ENCODE measurements at regions not wholly inside any gene's neighbourhood (a gene's known extent, or its start where the extent isn't known, plus 50 kb on each side); places are given as distances from the start of the nearest gene placed in this dataset.

DNA sequence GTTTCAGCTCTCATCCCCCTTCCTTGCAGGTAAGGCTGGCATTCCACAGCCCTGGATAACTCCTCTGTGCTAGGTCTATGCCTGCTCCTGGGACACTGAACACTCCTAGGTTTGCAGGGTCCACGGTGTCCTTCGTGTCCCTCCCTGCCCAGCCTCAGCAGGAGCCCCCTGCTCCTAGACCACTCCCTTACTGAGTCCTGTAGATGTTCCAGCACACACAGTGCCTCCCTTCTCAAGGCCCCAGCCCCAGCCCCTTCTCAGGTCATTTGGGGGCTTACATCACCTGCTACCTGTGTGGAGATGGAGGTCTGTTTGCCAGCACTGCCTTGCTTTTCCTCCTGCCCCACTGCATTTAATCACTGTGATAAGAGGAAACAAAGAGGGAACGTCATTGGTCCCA lies 146.4 kb upstream of the TNP1 start:
- Histone ChIP-seq H3K36me3 (ENCODE audit: control insufficient read depth in 2 of 2, insufficient read depth in 2 of 2, low read length in 1 of 2) (no peaks in the 10 kb centered on the region), H3K27ac (ENCODE audit: low read depth in 2 of 2, low read length in 1 of 2) (no peak overlapping the region), H3K27me3 (ENCODE audit: control insufficient read depth in 1 of 2, insufficient read depth in 2 of 2, low read length in 2 of 2) (peaks cover 0 to 2% of the 10 kb centered on the region in 2 donors), H3K9me3 (ENCODE audit: control insufficient read depth in 2 of 2, insufficient read depth in 1 of 2, low read depth in 1 of 2, low read length in 1 of 2) (no peaks in the 10 kb centered on the region), H3K4me3 (ENCODE audit: low read depth in 1 of 2, low read length in 2 of 2) (no peak overlapping the region), H3K4me1 (ENCODE audit: control insufficient read depth in 2 of 2, insufficient read depth in 2 of 2, low read length in 1 of 2) (no peaks in the 10 kb centered on the region)
- WGBS, 2 donors, result 84 to 88% methylated on average over 3 of the region's 3 CpGs

GRCh38 chr2:217004656-217005055 lies 144.8 kb upstream of the TNP1 start:
- no peak overlapping the region for H3K4me3 ChIP-seq (ENCODE audit: low read depth in 1 of 2, low read length in 2 of 2)
- no peak overlapping the region for H3K27ac ChIP-seq (ENCODE audit: low read depth in 2 of 2, low read length in 1 of 2)
- H3K36me3 ChIP-seq (ENCODE audit: control insufficient read depth in 2 of 2, insufficient read depth in 2 of 2, low read length in 1 of 2), result no peaks in the 10 kb centered on the region
- WGBS, 2 donors, result 48 to 59% methylated on average over 3 of the region's 3 CpGs
- no peaks in the 10 kb centered on the region for H3K27me3 ChIP-seq (ENCODE audit: control insufficient read depth in 1 of 2, insufficient read depth in 2 of 2, low read length in 2 of 2)
- no peaks in the 10 kb centered on the region for H3K9me3 ChIP-seq (ENCODE audit: control insufficient read depth in 2 of 2, insufficient read depth in 1 of 2, low read depth in 1 of 2, low read length in 1 of 2)
- no peaks in the 10 kb centered on the region for H3K4me1 ChIP-seq (ENCODE audit: control insufficient read depth in 2 of 2, insufficient read depth in 2 of 2, low read length in 1 of 2)

GRCh38 chr2:217001740-217002139 lies 141.9 kb upstream of the TNP1 start:
- H3K27me3 ChIP-seq (ENCODE audit: control insufficient read depth in 1 of 2, insufficient read depth in 2 of 2, low read length in 2 of 2), result no peaks in the 10 kb centered on the region
- 63 to 78% methylated on average over 2 of the region's 2 CpGs for WGBS, 2 donors
- H3K9me3 ChIP-seq (ENCODE audit: control insufficient read depth in 2 of 2, insufficient read depth in 1 of 2, low read depth in 1 of 2, low read length in 1 of 2), result no peaks in the 10 kb centered on the region
- H3K4me3 ChIP-seq (ENCODE audit: low read depth in 1 of 2, low read length in 2 of 2), result no peak overlapping the region
- H3K36me3 ChIP-seq (ENCODE audit: control insufficient read depth in 2 of 2, insufficient read depth in 2 of 2, low read length in 1 of 2), result no peaks in the 10 kb centered on the region
- H3K27ac ChIP-seq (ENCODE audit: low read depth in 2 of 2, low read length in 1 of 2), result no peak overlapping the region
- no peaks in the 10 kb centered on the region for H3K4me1 ChIP-seq (ENCODE audit: control insufficient read depth in 2 of 2, insufficient read depth in 2 of 2, low read length in 1 of 2)

DNA sequence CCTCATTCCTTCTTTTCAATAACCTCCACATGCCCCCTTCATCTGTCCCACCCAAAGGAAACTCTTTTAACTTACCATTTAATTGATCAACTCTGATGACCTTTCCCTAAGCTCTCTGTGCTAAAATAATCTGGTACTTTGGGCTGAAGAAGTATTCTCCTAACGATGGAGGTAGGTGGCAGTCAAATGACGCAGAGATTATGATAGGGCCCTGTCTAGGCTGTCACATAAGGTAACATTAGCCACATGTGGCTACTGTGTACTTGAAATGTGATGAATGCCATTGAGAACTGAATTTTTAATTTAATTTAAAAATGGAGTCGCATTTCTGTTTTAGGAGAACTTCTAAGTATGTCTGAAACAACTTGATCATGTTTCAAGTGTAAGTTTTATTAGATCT lies 140.5 kb upstream of the TNP1 start:
- Histone ChIP-seq H3K4me1 (ENCODE audit: control insufficient read depth in 2 of 2, insufficient read depth in 2 of 2, low read length in 1 of 2) (no peaks in the 10 kb centered on the region), H3K4me3 (ENCODE audit: low read depth in 1 of 2, low read length in 2 of 2) (no peak overlapping the region), H3K27ac (ENCODE audit: low read depth in 2 of 2, low read length in 1 of 2) (no peak overlapping the region), H3K9me3 (ENCODE audit: control insufficient read depth in 2 of 2, insufficient read depth in 1 of 2, low read depth in 1 of 2, low read length in 1 of 2) (no peaks in the 10 kb centered on the region), H3K27me3 (ENCODE audit: control insufficient read depth in 1 of 2, insufficient read depth in 2 of 2, low read length in 2 of 2) (no peaks in the 10 kb centered on the region), H3K36me3 (ENCODE audit: control insufficient read depth in 2 of 2, insufficient read depth in 2 of 2, low read length in 1 of 2) (no peaks in the 10 kb centered on the region)
- WGBS, 2 donors, result 64 to 87% methylated on average over 3 of the region's 3 CpGs

GRCh38 chr2:216996279-216996845 lies 136.5 kb upstream of the TNP1 start:
- H3K4me1 ChIP-seq (ENCODE audit: control insufficient read depth in 2 of 2, insufficient read depth in 2 of 2, low read length in 1 of 2), result peaks cover 0 to 6% of the 10 kb centered on the region in 2 donors
- H3K36me3 ChIP-seq (ENCODE audit: control insufficient read depth in 2 of 2, insufficient read depth in 2 of 2, low read length in 1 of 2), result no peaks in the 10 kb centered on the region

DNA sequence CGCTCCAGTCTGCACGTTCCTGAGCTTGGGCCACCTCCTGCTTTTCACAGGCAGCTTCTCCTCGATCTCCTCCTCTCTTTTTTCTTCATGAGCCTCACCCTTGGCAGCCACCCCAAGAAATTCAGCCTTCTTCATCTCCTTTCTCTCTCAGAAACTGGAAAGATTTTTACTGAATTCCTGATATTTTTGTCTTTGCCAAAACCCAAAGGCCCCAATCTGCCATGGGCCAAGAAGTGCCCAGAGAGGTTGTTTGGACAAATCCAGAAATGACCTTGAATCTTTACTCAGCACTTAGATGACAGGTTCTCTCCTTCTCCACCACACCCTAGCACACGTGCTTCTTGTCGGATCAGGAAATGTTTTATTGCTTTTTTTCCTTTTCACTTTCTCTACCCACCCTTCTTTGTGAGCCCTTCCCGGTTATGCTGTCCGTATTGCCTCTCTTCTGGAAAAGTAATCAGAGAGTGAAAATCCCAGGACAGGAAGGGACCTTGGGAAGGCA lies 134.5 kb upstream of the TNP1 start:
- Histone ChIP-seq H3K36me3 (ENCODE audit: control insufficient read depth in 2 of 2, insufficient read depth in 2 of 2, low read length in 1 of 2) (no peaks in the 10 kb centered on the region), H3K4me1 (ENCODE audit: control insufficient read depth in 2 of 2, insufficient read depth in 2 of 2, low read length in 1 of 2) (peaks cover 0 to 6% of the 10 kb centered on the region in 2 donors), H3K27ac (ENCODE audit: low read depth in 2 of 2, low read length in 1 of 2) (peak overlapping the region in 1 of 2 donors; percentile 18), H3K27me3 (ENCODE audit: control insufficient read depth in 1 of 2, insufficient read depth in 2 of 2, low read length in 2 of 2) (no peaks in the 10 kb centered on the region), H3K4me3 (ENCODE audit: low read depth in 1 of 2, low read length in 2 of 2) (no peak overlapping the region), H3K9me3 (ENCODE audit: control insufficient read depth in 2 of 2, insufficient read depth in 1 of 2, low read depth in 1 of 2, low read length in 1 of 2) (no peaks in the 10 kb centered on the region)
- 45 to 47% methylated on average over 7 of the region's 7 CpGs for WGBS, 2 donors

More at GRCh38 chr2:216996279-216996845, 136.5 kb upstream of the TNP1 start:
- Histone ChIP-seq H3K27me3 (ENCODE audit: control insufficient read depth in 1 of 2, insufficient read depth in 2 of 2, low read length in 2 of 2) (no peaks in the 10 kb centered on the region), H3K27ac (ENCODE audit: low read depth in 2 of 2, low read length in 1 of 2) (no peak overlapping the region), H3K9me3 (ENCODE audit: control insufficient read depth in 2 of 2, insufficient read depth in 1 of 2, low read depth in 1 of 2, low read length in 1 of 2) (no peaks in the 10 kb centered on the region), H3K4me3 (ENCODE audit: low read depth in 1 of 2, low read length in 2 of 2) (no peak overlapping the region)
- WGBS, 2 donors, result 85 to 92% methylated on average over 8 of the region's 8 CpGs

GRCh38 chr2:216992056-216992675 lies 132.3 kb upstream of the TNP1 start:
- 76 to 87% methylated on average over 3 of the region's 3 CpGs for WGBS, 2 donors
- Histone ChIP-seq H3K36me3 (ENCODE audit: control insufficient read depth in 2 of 2, insufficient read depth in 2 of 2, low read length in 1 of 2) (no peaks in the 10 kb centered on the region), H3K9me3 (ENCODE audit: control insufficient read depth in 2 of 2, insufficient read depth in 1 of 2, low read depth in 1 of 2, low read length in 1 of 2) (no peaks in the 10 kb centered on the region), H3K27me3 (ENCODE audit: control insufficient read depth in 1 of 2, insufficient read depth in 2 of 2, low read length in 2 of 2) (no peaks in the 10 kb centered on the region), H3K4me3 (ENCODE audit: low read depth in 1 of 2, low read length in 2 of 2) (no peak overlapping the region), H3K4me1 (ENCODE audit: control insufficient read depth in 2 of 2, insufficient read depth in 2 of 2, low read length in 1 of 2) (peaks cover 0 to 6% of the 10 kb centered on the region in 2 donors), H3K27ac (ENCODE audit: low read depth in 2 of 2, low read length in 1 of 2) (no peak overlapping the region)

GRCh38 chr2:216991563-216991962 lies 131.7 kb upstream of the TNP1 start:
- H3K4me3 ChIP-seq (ENCODE audit: low read depth in 1 of 2, low read length in 2 of 2), result no peak overlapping the region
- H3K27me3 ChIP-seq (ENCODE audit: control insufficient read depth in 1 of 2, insufficient read depth in 2 of 2, low read length in 2 of 2), result no peaks in the 10 kb centered on the region
- H3K36me3 ChIP-seq (ENCODE audit: control insufficient read depth in 2 of 2, insufficient read depth in 2 of 2, low read length in 1 of 2), result no peaks in the 10 kb centered on the region
- H3K27ac ChIP-seq (ENCODE audit: low read depth in 2 of 2, low read length in 1 of 2), result no peak overlapping the region
- H3K4me1 ChIP-seq (ENCODE audit: control insufficient read depth in 2 of 2, insufficient read depth in 2 of 2, low read length in 1 of 2), result peaks cover 0 to 6% of the 10 kb centered on the region in 2 donors
- WGBS, 2 donors, result 34 to 47% methylated on average over 1 of the region's 1 CpG
- no peaks in the 10 kb centered on the region for H3K9me3 ChIP-seq (ENCODE audit: control insufficient read depth in 2 of 2, insufficient read depth in 1 of 2, low read depth in 1 of 2, low read length in 1 of 2)

DNA sequence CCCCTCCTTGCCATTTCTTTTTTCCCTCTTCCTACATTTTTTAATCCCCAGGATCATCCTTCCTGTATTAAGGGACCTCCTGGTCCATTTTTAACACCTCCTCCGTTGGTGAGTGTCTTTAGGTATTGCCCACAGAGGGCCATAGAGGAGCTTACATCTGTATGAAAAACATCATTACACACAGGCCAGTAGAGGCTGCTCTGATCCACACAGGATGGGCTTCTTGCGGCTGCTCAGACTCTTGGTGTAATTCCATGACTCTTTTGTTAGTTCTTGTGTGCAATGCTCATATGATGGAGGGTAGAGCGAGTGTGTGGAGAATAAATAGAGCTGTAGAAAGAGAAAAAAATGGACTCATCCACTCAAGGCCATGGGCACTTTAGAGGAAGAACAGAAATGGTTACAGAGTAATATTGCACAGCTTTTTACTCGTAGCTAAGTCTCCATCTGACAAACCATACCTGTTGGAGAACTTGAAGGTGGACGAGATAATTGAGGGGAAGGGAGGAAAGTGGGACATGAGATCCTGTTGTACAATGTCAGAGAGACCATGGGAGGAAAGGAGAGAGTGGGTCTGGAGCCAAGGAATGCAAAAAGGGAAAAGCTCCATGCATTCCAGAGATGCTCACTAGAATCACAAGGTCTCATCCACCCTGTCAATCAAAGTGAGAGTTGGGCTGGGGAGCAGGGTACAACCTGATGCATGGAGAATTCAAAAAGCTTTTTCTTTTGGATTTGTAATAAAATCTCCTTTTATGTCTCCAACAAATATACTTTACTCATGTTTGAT lies 129.7 kb upstream of the TNP1 start:
- H3K36me3 ChIP-seq (ENCODE audit: control insufficient read depth in 2 of 2, insufficient read depth in 2 of 2, low read length in 1 of 2), result no peaks in the 10 kb centered on the region
- H3K27me3 ChIP-seq (ENCODE audit: control insufficient read depth in 1 of 2, insufficient read depth in 2 of 2, low read length in 2 of 2), result no peaks in the 10 kb centered on the region
- 81 to 89% methylated on average over 5 of the region's 5 CpGs for WGBS, 2 donors
- H3K4me3 ChIP-seq (ENCODE audit: low read depth in 1 of 2, low read length in 2 of 2), result no peak overlapping the region
- no peaks in the 10 kb centered on the region for H3K9me3 ChIP-seq (ENCODE audit: control insufficient read depth in 2 of 2, insufficient read depth in 1 of 2, low read depth in 1 of 2, low read length in 1 of 2)
- H3K27ac ChIP-seq (ENCODE audit: low read depth in 2 of 2, low read length in 1 of 2), result no peak overlapping the region
- H3K4me1 ChIP-seq (ENCODE audit: control insufficient read depth in 2 of 2, insufficient read depth in 2 of 2, low read length in 1 of 2), result peaks cover 0 to 11% of the 10 kb centered on the region in 2 donors
